OCI-LY7 (cell line): ENCODE measurements at regions not wholly inside any gene's neighbourhood (a gene's known extent, or its start where the extent isn't known, plus 50 kb on each side); places are given as distances from the start of the nearest gene placed in this dataset.

Source experiments
- BruUV-seq: library from RNA; stranded (reverse); fragments of 400-500 nt; replicated peaks from 2 replicates; lab custom pipeline; 2021; lab: Mats Ljungman, UMichigan
- CTCF ChIA-PET: fragments of 300-600 bp; sonication (Branson Sonifier 250); formaldehyde crosslinking; loops from one replicate; lab custom pipeline; 2022; ENCODE audit warnings: antibody characterized with exemption; ENCODE audit not compliant: unreplicated experiment; lab: Charles Lee
- POLR2A ChIA-PET: fragments of 300-600 bp; sonication (Branson Sonifier 250); formaldehyde crosslinking; loops from one replicate; lab custom pipeline; 2022; ENCODE audit warnings: antibody characterized with exemption; lab: Charles Lee
- DNase-seq: peaks from one replicate; pipeline ENCODE4 v3.0.0-alpha.2; 2015; ENCODE audit warnings: low spot score
- H2AFZ ChIP-seq: fragments of 200-600 bp; sonication (generic), shearing (Covaris generic); 2 replicates; pipeline ENCODE4 v1.6.1; 2014; ENCODE audit warnings: mild to moderate bottlenecking, antibody characterized with exemption, low read length, moderate library complexity
- H3K27ac ChIP-seq: fragments of 200-600 bp; sonication (generic); 2 replicates; pipeline ENCODE4 v1.5.1; 2014; ENCODE audit warnings: mixed run types, low read depth, mild to moderate bottlenecking, moderate library complexity, low read length, inconsistent platforms; ENCODE audit not compliant: poor library complexity, severe bottlenecking
- H3K36me3 ChIP-seq: fragments of 200-600 bp; sonication (generic); 2 replicates; pipeline ENCODE4 v1.6.1; 2014; ENCODE audit warnings: mild to moderate bottlenecking, antibody characterized with exemption, low read length, moderate library complexity, mixed read lengths; ENCODE audit not compliant: insufficient read depth
- H3K4me1 ChIP-seq: fragments of 200-600 bp; sonication (generic); 2 replicates; pipeline ENCODE4 v1.5.1; 2014; ENCODE audit warnings: mild to moderate bottlenecking, low read length; ENCODE audit not compliant: insufficient read depth, poor library complexity, severe bottlenecking
- H3K4me2 ChIP-seq: fragments of 200-600 bp; sonication (generic); 2 replicates; pipeline ENCODE4 v1.6.1; 2014; ENCODE audit warnings: mild to moderate bottlenecking, low read length
- H3K4me3 ChIP-seq: fragments of 200-600 bp; sonication (generic); 2 replicates; pipeline ENCODE4 v1.5.1; 2014; ENCODE audit warnings: mild to moderate bottlenecking, low read depth, low read length; ENCODE audit not compliant: poor library complexity, severe bottlenecking
- H3K79me2 ChIP-seq: fragments of 200-600 bp; sonication (generic); 2 replicates; pipeline ENCODE4 v1.6.1; 2016; ENCODE audit warnings: low read depth, mild to moderate bottlenecking, low read length, moderate library complexity, mixed read lengths; ENCODE audit not compliant: insufficient read depth
- H3K9me2 ChIP-seq: fragments of 200-600 bp; sonication (generic); 2 replicates; pipeline ENCODE4 v1.6.1; 2016; ENCODE audit warnings: mild to moderate bottlenecking, low read length, mixed read lengths; ENCODE audit not compliant: insufficient read depth
- H3K9me3 ChIP-seq: fragments of 200-600 bp; sonication (generic); 2 replicates; pipeline ENCODE4 v1.6.1; 2014; ENCODE audit warnings: mild to moderate bottlenecking, mixed run types, low read length, mixed read lengths
- H4K20me1 ChIP-seq: fragments of 200-600 bp; sonication (generic); 2 replicates; pipeline ENCODE4 v1.6.1; 2014; ENCODE audit warnings: mild to moderate bottlenecking, antibody characterized with exemption, low read length, moderate library complexity, mixed read lengths; ENCODE audit not compliant: insufficient read depth
- CTCF ChIP-seq: fragments of 200-600 bp; sonication (generic); conservative IDR thresholded peaks from 2 replicates; pipeline ENCODE4 v1.5.1; 2014; ENCODE audit warnings: mild to moderate bottlenecking, antibody characterized with exemption, low read length, moderate library complexity, mixed read lengths
- EZH2phosphoT487 ChIP-seq: fragments of 200-600 bp; sonication (generic); IDR thresholded peaks from 2 replicates; pipeline ENCODE4 v1.6.1; 2018; ENCODE audit warnings: low read depth, borderline replicate concordance, mild to moderate bottlenecking, mixed run types, antibody characterized with exemption, low read length, moderate library complexity, mixed read lengths
- intact Hi-C: fragments of 100-400 bp; cut with micrococcal nuclease; formaldehyde crosslinking; loops from one replicate; pipeline ENCODE4 v1.10.0; 2022; ENCODE audit not compliant: unreplicated experiment

- Histone ChIP-seq H3K4me3 (no peak overlapping the region), H3K36me3 (no peaks in the 10 kb centered on the region), H3K9me2 (no peaks in the 10 kb centered on the region), H3K4me1 (no peaks in the 10 kb centered on the region), H4K20me1 (no peaks in the 10 kb centered on the region), H3K9me3 (no peaks in the 10 kb centered on the region), H2AFZ (no peak overlapping the region), H3K79me2 (no peaks in the 10 kb centered on the region), H3K27ac (no peak overlapping the region), H3K4me2 (no peak overlapping the region)
- POLR2A ChIA-PET = no interaction called here
- CTCF ChIA-PET = no interaction called here
- TF ChIP-seq CTCF (no peak), EZH2phosphoT487 (no peak)
- BruUV-seq = no TSS peak
- intact Hi-C loops = no loop called here
- DNase-seq = no peak
Measured at GRCh38 chr12:124652661-124653060, 85.2 kb upstream of the NCOR2 start.

- Histone ChIP-seq H2AFZ (no peak overlapping the region), H3K27ac (no peak overlapping the region), H3K4me2 (no peak overlapping the region), H3K9me3 (no peaks in the 10 kb centered on the region), H3K9me2 (no peaks in the 10 kb centered on the region), H3K4me3 (no peak overlapping the region), H3K36me3 (no peaks in the 10 kb centered on the region), H4K20me1 (no peaks in the 10 kb centered on the region), H3K79me2 (no peaks in the 10 kb centered on the region), H3K4me1 (no peaks in the 10 kb centered on the region)
- ChIA-PET CTCF (no interaction called here), POLR2A (no interaction called here)
- no TSS peak for BruUV-seq
- TF ChIP-seq EZH2phosphoT487 = no peak
- no peak for TF ChIP-seq CTCF
- DNase-seq = no peak
- intact Hi-C loops = no loop called here
Measured at GRCh38 chr12:124651516-124652273, 84.3 kb upstream of the NCOR2 start.

GRCh38 chr12:124650912-124651311 lies 83.5 kb upstream of the NCOR2 start:
- BruUV-seq = no TSS peak
- Histone ChIP-seq H3K27ac (no peak overlapping the region), H3K9me3 (no peaks in the 10 kb centered on the region), H3K9me2 (no peaks in the 10 kb centered on the region), H4K20me1 (no peaks in the 10 kb centered on the region), H2AFZ (no peak overlapping the region), H3K4me3 (no peak overlapping the region), H3K4me1 (no peaks in the 10 kb centered on the region), H3K4me2 (no peak overlapping the region), H3K79me2 (no peaks in the 10 kb centered on the region), H3K36me3 (no peaks in the 10 kb centered on the region)
- TF ChIP-seq CTCF (no peak), EZH2phosphoT487 (no peak)
- intact Hi-C loops = no loop called here
- DNase-seq = no peak
- ChIA-PET CTCF (no interaction called here), POLR2A (interaction anchor here (1.2 kb wide), 1 partner anchor 319 kb away, joined by 3 read pairs; no protein-coding TSS in a partner anchor)
